Germinal center (tissue), 1 donor: ENCODE measurements at regions not wholly inside any gene's neighbourhood (a gene's known extent, or its start where the extent isn't known, plus 50 kb on each side); places are given as distances from the start of the nearest gene placed in this dataset.

Experiments
- DNase-seq: peaks from one replicate; pipeline ENCODE4 v3.0.0; 2012; ENCODE audit warnings: mixed read lengths, low spot score

DNA sequence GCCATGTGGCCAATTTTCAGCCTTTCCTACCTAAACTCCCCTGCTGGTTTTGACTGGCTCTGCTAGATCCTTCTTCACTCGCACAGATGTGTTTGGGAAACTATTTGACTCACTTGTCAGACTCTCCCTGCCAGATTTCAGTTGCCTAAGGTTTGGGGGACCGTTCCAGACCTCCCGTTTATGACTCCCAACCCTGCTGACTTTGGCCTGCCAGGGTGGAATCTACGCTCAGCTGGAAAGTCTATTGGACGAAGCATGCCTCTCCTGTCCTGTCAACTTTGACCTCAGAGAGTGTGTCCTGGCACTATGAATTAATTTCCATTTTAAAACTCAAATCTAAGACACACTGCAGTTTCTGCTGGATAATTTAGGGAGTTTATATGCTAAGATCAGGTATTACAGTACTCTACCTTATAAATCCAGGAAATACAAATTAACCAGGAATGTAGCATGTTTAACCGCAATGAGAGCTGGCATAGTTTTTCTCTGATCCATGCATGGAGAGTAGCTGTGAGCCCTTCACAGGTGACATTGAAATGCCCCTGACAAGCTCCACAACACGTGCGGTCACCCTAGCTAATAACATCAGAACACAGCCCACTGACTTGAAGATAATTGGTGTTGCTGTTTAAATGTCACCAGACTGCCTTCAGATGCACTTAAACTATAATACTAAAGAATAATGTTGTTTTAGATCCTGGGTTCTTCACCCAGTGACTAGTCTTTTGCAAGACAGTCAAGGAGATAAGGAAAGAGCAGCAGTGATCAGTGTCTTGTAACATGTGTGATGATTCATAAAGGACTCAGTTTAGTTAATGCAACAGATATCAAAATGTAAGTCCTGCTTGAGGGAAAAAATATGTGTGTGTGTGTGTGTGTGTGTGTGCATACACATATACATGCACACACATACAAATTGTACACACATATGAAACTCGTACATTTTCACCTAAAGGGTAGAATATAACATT, 223.0 kb upstream of the MCTP2 start:
- DNase-seq = no peak

DNA sequence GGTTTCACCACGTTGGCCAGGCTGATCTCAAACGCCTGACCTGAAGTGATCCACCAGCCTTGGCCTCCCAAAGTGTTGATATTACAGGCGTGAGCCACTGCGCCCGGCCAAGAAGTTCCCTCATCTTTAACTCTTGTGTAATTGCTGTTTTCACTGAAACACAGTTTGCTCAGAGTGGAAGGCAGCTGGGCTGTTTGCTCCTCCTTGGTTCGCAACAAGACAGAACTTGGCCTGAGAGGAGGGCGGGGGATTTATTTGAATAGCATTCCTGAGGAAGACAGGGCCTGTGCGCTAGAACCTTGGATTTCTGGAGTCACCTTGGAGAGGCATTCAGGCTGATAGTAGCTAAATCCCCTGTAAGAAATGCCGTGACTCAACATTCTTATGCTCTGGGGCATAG, 226.7 kb upstream of the MCTP2 start:
- DNase-seq = no peak

GRCh38 chr15:94002041-94002440, 229.3 kb upstream of the MCTP2 start:
- no peak for DNase-seq

GRCh38 chr15:94001255-94001801, 230.0 kb upstream of the MCTP2 start:
- DNase-seq = no peak

GRCh38 chr15:94000606-94001005, 230.8 kb upstream of the MCTP2 start:
- DNase-seq = no peak

- peak; percentile 20 for DNase-seq
Observed at GRCh38 chr15:93997071-93997658, 234.2 kb upstream of the MCTP2 start.

GRCh38 chr15:93989440-93989998, 241.8 kb upstream of the MCTP2 start:
- DNase-seq = no peak

DNA sequence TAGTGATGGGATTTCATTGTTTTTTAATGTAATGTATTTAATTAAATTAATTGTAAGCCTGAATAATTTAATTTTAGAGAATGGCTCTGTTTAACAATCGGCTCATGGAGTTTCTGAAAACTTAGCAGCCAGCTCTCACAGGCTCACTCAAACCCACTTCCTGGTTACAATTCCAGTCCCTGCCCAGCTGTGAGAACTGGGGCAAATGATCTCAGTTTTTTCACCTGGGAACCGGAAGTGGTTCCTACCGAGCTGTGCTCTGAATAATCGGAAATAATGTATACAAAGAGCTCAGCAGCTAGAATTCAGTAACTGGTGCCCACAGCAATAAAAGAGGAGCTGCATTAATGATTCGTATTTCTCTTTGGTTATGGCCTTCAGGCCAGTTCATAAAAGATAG, 244.3 kb upstream of the MCTP2 start:
- no peak for DNase-seq

DNA sequence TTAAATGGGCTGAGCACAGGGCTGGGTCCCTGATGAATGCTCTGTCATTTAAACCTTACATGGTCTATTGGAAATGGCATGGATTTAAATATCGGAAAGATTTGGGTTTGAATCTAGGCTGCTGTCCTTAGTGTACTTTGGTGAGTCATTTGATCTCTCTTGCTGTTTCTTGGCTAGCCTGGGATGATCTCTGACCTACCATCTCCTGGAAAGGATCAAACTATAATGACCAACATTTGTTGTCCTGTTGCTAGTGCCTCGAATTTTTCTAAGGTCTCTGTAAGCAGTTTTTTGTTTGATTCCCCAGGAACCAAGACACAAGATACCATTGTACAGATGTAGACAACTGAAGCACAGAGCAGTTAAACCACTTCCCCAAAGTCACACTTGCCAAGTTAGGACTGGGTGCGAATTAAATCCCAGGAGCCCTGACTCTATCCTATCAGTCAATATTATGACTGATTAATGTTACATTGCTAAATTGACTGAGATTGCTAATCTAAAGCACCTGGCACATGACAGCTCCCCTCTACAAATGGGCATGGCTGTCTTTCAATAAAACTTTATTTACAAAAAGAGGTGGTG, 244.9 kb upstream of the MCTP2 start:
- no peak for DNase-seq

GRCh38 chr15:93985925-93986324, 245.4 kb upstream of the MCTP2 start:
- DNase-seq = no peak

DNA sequence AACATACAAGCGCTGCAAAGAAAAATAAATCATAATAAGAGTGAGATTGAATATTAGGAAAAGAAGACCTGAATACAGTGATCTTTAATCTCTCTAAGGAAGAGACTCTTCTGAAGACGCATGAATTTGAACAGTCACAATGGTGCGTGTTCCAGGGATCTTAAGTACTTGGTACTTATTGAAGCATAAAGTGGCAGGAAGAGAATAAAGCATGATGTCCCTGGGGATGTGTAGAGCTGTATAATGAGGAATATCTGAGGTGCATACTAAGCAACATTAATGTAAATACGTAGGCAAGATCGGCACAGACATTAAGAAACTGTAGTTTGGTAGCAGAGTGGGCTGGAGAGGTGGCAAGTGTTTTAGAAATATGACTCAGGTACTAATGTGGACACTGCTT, 246.2 kb upstream of the MCTP2 start:
- DNase-seq = no peak

DNA sequence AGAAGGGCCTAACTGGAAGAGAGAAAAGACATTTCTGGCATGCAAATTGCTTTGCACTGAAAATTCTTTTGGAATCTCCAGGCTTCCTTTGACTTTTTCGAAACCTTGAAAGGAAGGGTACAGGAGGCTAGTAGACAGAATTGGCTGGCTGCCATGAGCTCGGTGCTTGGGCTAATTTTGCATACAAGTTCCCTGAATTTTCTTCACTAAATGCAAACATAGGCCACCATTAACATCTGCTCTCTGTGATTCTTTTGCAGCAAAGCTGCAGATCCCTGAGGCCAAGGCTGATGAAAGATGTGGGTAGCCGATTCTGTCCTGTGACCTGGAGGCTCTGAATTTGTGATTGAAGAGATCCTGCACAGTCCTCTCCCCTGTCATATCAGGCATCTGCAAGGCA, 247.8 kb upstream of the MCTP2 start:
- DNase-seq = no peak

GRCh38 chr15:93982226-93982727, 249.1 kb upstream of the MCTP2 start:
- no peak for DNase-seq

DNA sequence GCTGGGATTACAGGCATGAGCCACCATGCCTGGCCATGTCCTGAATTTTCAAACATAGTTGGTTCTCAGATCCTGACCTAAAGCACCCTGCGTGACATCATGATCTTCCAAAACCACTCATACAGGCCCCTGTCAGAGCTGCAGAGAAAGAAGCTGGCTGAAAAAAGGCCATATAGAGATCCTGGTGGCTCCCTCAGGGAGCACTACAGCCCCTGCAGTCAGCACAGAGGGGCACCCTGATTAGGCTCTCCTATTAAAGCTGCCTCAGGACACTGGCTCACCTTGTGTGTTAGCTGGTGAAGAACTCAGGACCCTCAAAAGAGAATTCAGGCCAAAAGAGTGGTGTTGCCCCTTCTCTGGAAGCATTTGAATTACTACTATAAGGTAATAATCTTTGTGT, 249.7 kb upstream of the MCTP2 start:
- no peak for DNase-seq

- DNase-seq = no peak
Observed at GRCh38 chr15:93980261-93980911, 251.0 kb upstream of the MCTP2 start.

- no peak for DNase-seq
Observed at GRCh38 chr15:93974804-93975481, 256.4 kb upstream of the MCTP2 start.

DNA sequence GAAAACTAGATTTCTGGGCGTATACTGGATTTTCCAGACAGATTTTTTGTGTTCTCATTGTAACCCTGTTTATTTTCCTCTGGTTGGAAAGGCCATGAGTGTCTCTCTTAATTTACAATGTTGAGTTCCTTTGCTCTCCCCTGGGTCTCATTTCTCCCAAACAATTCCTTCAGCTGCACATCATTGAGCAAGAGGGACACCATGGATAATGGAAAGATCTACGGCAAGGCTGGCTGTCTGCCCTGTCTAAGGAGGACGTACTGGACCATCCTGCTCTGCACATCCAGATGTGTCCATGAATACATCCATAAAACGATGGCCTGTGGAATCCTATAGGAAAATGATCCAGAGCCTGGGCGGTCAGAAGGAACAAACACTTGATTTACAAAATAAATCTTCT, 258.1 kb upstream of the MCTP2 start:
- DNase-seq = no peak

- no peak for DNase-seq
Observed at GRCh38 chr15:93968773-93969172, 262.6 kb upstream of the MCTP2 start.

DNA sequence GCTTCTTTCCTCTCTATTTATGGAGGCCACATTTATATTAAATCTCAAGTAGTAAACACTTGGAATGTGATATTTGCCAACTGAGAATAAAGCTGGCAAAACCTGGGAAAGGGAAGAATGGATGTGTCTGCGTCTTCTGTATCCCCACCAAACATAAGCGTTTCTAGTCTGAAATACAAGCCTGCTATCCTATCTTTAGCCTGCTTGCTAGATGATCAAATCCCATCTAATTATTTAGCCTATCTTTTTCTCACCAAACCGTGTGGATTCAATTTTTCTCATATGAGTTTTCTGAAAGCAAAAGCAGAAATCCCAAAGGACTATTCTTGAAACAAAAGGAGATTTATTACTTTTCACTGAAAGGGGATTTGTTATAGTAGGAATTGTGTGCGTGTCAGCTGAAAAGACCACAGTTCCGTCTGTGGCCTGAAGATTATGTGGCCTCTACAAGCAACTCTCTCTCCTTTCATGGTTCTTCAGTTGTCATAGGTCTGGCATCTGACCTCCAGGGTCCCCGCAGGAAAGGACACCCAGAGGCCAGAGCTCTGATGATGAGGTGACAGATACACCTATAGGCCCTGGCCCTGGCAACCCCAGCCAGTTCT, 266.0 kb upstream of the MCTP2 start:
- no peak for DNase-seq

DNA sequence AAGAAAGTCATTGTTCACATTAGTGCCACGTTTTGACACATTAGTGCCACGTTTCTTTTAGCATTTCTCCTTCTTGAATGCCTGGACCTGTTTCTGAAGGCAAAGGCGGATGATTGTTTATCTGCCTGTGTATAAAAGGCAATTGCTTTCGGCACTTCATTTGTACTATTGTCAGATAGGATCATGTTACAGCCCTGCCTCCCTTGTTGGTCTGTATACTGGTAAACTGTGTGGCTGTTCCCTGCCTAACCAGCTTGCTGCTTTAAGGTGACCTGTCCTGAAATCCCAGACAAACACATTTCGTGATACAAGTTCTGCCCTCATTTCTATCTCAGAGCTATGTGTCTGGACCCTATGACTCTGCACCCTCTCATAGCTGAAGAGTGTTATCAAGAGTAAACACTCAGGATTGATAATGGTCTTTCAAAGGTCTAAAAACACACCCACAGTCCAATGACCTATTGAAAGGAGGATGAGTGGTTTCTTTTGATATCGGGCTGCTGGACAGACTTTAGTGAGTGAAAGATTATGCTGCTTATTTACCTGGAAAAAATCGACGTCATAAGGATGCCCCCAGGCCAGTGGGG, 276.3 kb upstream of the MCTP2 start:
- DNase-seq = no peak
